Lung (tissue), 11 donors: ENCODE measurements at regions not wholly inside any gene's neighbourhood (a gene's known extent, or its start where the extent isn't known, plus 50 kb on each side); places are given as distances from the start of the nearest gene placed in this dataset.

Experiments
- ATAC-seq: fragments of 200-7000 bp; cut with Tn5 transposase; one replicate; pipeline ENCODE4 v1.9.1; 2020; ENCODE audit warnings: moderate number of reproducible peaks; ENCODE audit not compliant: insufficient read depth, low FRiP score
- DNase-seq, 3 donors: peaks; one replicate each; pipeline ENCODE4 v3.0.0-alpha.2; 2013 to 2017
- H3K27ac ChIP-seq, 2 donors: one replicate each; pipeline ENCODE4 v1.5.1; 2013; ENCODE audit warnings: mild to moderate bottlenecking in 2 of 2, moderate library complexity in 2 of 2, control low read depth in 1 of 2, inconsistent platforms in 1 of 2, low read depth in 1 of 2, low read length in 1 of 2
- H3K27me3 ChIP-seq, 3 donors: one replicate each; pipeline ENCODE4 v1.5.1; 2013; ENCODE audit warnings: low read length in 2 of 3; ENCODE audit not compliant: control insufficient read depth in 3 of 3, insufficient read depth in 3 of 3
- H3K36me3 ChIP-seq, 4 donors: one replicate each; pipeline ENCODE4 v1.5.1; 2013; ENCODE audit warnings: low read length in 4 of 4, mild to moderate bottlenecking in 1 of 4, moderate library complexity in 1 of 4; ENCODE audit not compliant: control insufficient read depth in 4 of 4, insufficient read depth in 4 of 4
- H3K4me1 ChIP-seq, 5 donors: one replicate each; pipeline ENCODE4 v1.5.1; 2013; ENCODE audit warnings: low read length in 5 of 5, mild to moderate bottlenecking in 2 of 5, moderate library complexity in 1 of 5; ENCODE audit not compliant: control insufficient read depth in 5 of 5, insufficient read depth in 5 of 5
- H3K4me3 ChIP-seq: one replicate; pipeline ENCODE4 v1.5.1; 2013; ENCODE audit warnings: mild to moderate bottlenecking, control low read depth, moderate library complexity
- H3K9ac ChIP-seq, 2 donors: one replicate each; pipeline ENCODE4 v1.5.1; 2013; ENCODE audit warnings: low read length in 2 of 2, control low read depth in 1 of 2; ENCODE audit not compliant: insufficient read depth in 1 of 2
- H3K9me3 ChIP-seq, 4 donors: one replicate each; pipeline ENCODE4 v1.5.1; 2013; ENCODE audit warnings: low read length in 3 of 4, mild to moderate bottlenecking in 1 of 4, moderate library complexity in 1 of 4; ENCODE audit not compliant: control insufficient read depth in 4 of 4, insufficient read depth in 3 of 4
- WGBS, 2 donors: extraction: QIAGEN DNeasy Blood & Tissue Kit; methylation state at CpG; one replicate each; pipeline ENCODE4 v1.1.7; 2013; 5-methylcytosine and 5-hydroxymethylcytosine counted together
- TF ChIP-seq, protein P1 (sequence below): IDR thresholded peaks from 2 replicates; pipeline ENCODE4 v1.5.1; 2012; ENCODE audit warnings: mild to moderate bottlenecking; ENCODE audit errors: control extremely low read depth, extremely low read depth
- donor health status: control.
- donor health status: control.
- donor health status: Bipolar disorder and iron deficiency.
- donor health status: healthy.
- donor health status: DM: yes; HTN: yes; CAD: no.

GRCh38 chr2:53183581-53183980 is 584.0 kb upstream of the CHAC2 start:
- TF ChIP-seq, protein P1, sequence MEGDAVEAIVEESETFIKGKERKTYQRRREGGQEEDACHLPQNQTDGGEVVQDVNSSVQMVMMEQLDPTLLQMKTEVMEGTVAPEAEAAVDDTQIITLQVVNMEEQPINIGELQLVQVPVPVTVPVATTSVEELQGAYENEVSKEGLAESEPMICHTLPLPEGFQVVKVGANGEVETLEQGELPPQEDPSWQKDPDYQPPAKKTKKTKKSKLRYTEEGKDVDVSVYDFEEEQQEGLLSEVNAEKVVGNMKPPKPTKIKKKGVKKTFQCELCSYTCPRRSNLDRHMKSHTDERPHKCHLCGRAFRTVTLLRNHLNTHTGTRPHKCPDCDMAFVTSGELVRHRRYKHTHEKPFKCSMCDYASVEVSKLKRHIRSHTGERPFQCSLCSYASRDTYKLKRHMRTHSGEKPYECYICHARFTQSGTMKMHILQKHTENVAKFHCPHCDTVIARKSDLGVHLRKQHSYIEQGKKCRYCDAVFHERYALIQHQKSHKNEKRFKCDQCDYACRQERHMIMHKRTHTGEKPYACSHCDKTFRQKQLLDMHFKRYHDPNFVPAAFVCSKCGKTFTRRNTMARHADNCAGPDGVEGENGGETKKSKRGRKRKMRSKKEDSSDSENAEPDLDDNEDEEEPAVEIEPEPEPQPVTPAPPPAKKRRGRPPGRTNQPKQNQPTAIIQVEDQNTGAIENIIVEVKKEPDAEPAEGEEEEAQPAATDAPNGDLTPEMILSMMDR, result no peak
- no peaks in the 10 kb centered on the region for H3K27me3 ChIP-seq
- no peak overlapping the region for H3K9ac ChIP-seq
- no peaks in the 10 kb centered on the region for H3K9me3 ChIP-seq
- peaks cover 0 to 23% (median 4%) of the 10 kb centered on the region in 5 donors for H3K4me1 ChIP-seq
- H3K36me3 ChIP-seq, result no peaks in the 10 kb centered on the region
- DNase-seq (no peak), ATAC-seq (no peak)
- no peak overlapping the region for H3K27ac ChIP-seq
- no peak overlapping the region for H3K4me3 ChIP-seq

- H3K27ac ChIP-seq, result no peak overlapping the region
These were observed 585.0 kb upstream of the CHAC2 start for GRCh38 chr2:53182601-53183000.

DNA sequence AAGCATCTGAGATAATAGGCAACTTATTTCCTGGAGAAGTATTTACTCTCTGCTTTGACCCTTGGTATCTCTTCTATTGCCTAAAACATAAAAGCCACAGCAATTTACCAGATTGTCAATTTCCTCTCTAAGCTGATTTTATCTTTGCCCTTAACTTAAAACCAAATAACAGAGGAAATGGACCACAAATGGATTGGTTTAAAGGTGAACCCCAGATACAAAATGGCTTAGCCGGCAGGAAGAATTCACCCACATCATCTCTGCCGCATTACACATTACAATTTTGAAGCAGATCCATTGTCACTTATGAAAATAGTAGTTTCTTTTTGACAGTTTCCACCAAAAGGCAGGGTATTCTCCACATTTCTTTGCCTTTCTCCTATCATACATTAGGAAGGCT is 585.8 kb upstream of the CHAC2 start:
- Histone ChIP-seq H3K27ac (no peak overlapping the region), H3K4me3 (no peak overlapping the region), H3K9me3 (no peaks in the 10 kb centered on the region), H3K36me3 (no peaks in the 10 kb centered on the region), H3K4me1 (peaks cover 0 to 21% (median 4%) of the 10 kb centered on the region in 5 donors), H3K9ac (no peak overlapping the region), H3K27me3 (no peaks in the 10 kb centered on the region)
- DNase-seq (no peak), ATAC-seq (no peak)
- TF ChIP-seq, protein P1, result no peak
- WGBS, 2 donors, result 77 to 79% methylated on average over 2 of the region's 2 CpGs

More at GRCh38 chr2:53182601-53183000, 585.0 kb upstream of the CHAC2 start:
- 71 to 77% methylated on average over 5 of the region's 5 CpGs for WGBS, 2 donors
- no peak for ATAC-seq
- TF ChIP-seq, protein P1, result no peak
- H3K9ac ChIP-seq, result no peak overlapping the region
- H3K9me3 ChIP-seq, result no peaks in the 10 kb centered on the region
- H3K36me3 ChIP-seq, result no peaks in the 10 kb centered on the region
- no peaks in the 10 kb centered on the region for H3K27me3 ChIP-seq
- H3K4me3 ChIP-seq, result no peak overlapping the region
- DNase-seq, result no peak
- H3K4me1 ChIP-seq, result peaks cover 0 to 20% (median 4%) of the 10 kb centered on the region in 5 donors

DNA sequence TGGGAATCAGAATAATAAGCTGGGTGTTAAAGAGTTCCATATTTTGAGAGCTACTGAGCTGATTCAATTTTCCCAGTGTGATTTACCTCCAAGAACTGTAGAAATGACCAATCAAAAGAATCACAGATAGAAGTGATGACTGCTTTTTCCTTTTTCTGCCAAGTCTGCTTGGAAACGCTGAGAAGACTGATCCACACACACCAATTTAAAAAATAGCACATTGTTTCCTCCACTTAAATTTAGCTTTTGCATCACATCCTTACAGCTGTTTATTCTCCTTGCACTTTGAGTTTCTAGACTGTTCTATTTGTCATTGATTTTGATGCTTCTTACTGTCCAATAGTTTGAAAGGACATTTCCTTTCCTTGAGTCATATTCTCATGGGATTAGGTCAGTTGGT is 590.3 kb upstream of the CHAC2 start:
- no peak overlapping the region for H3K9ac ChIP-seq
- ATAC-seq (no peak), DNase-seq (peak in 1 of 3 donors; percentile 43)
- 38 to 74% methylated on average over 1 of the region's 1 CpG for WGBS, 2 donors
- no peaks in the 10 kb centered on the region for H3K9me3 ChIP-seq
- H3K4me3 ChIP-seq, result no peak overlapping the region
- TF ChIP-seq, protein P1, result no peak
- H3K27me3 ChIP-seq, result no peaks in the 10 kb centered on the region
- peaks cover 0 to 25% (median 2%) of the 10 kb centered on the region in 5 donors for H3K4me1 ChIP-seq
- no peaks in the 10 kb centered on the region for H3K36me3 ChIP-seq
- H3K27ac ChIP-seq, result no peak overlapping the region
